M059J (cell line): ENCODE measurements at regions not wholly inside any gene's neighbourhood (a gene's known extent, or its start where the extent isn't known, plus 50 kb on each side); places are given as distances from the start of the nearest gene placed in this dataset.

Experiments used
- DNase-seq: peaks from one replicate; pipeline ENCODE4 v3.0.0-alpha.2; 2012; ENCODE audit warnings: low read depth

DNA sequence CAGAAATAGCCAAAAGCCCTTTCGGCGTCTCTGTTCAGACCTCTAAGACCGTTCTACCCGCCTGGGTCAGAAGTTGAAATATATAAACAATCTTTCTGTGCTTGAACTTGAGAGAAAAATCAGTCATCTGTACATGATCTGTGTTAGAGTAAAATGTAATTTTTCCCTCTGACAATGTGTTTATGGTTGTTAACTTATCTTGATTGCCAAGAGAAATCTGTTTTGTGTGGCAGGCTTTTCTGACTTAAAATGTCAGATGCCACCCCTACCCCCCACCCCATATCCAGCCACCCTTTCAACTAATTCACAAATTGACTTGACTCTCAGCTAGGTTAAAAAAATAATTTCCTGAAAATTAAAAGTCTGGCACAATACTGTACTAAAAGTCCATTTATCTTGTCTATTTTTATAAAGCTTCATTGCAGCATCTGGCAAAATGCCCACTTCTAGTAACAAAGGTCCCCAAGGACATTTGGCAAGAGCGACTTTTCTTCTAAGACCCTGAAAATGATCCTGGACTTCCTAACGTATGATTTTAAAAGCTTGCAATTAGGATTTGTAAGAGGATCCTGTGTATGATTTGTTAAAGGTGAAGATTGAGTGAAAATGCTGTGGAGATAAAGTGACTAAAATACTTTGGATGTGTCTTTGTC is 304.2 kb downstream of the EPHA4 start:
- DNase-seq = no peak

DNA sequence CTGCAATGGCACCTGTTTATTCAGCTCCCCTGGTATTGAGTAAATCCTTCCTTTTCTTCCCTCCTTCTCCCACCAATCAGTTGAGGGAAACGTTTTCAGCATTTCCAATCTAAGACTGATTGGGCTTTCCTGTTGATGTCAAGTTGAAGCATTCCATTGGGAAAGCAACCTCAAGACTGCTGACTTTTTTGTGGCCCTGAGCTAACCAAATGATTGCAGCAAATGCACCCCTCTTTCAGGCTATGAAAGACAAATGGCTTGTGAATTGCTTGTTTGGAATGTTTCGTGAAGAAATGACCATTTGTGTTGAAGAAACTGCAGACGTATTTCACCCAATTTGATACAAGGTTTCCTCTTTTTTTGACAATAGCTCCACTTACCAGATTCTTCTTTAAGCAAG is 303.5 kb downstream of the EPHA4 start:
- DNase-seq = no peak

DNA sequence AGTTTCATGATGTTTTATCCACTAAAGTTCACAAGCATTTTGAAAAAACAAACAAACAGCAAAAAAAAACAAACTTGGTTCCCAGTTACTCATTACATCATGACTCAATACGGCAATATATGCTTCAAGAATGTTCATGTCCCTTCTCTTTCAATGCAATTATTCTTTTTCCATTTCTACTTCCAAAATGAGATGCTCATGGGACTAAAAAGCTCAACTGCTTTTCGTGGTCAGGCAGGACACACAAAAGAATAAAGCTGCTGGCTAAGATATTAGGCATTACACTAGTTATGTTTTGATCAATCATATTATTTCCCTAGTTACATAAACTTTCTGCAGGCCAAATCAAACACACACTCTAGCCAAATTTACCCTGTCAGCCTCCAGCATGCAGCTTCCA is 301.3 kb downstream of the EPHA4 start:
- no peak for DNase-seq

DNA sequence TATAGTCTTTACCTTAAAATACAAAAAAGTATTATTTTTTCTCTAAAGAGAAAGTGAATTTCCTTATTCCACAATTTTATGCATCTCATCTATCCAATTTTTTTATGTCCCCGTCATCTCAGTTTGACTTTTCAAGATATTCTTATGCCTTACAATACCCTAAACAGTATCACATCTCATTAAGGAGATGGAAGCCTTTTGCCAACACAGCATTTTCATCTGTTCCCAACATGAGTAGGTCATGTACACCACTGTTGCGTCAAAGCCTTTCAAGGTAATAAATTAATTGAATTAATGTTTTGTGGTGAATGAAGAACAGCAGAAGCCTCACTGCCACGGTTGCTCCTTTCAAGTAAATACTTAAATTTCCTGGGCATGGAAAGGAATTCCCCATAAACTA is 299.4 kb downstream of the EPHA4 start:
- no peak for DNase-seq

DNA sequence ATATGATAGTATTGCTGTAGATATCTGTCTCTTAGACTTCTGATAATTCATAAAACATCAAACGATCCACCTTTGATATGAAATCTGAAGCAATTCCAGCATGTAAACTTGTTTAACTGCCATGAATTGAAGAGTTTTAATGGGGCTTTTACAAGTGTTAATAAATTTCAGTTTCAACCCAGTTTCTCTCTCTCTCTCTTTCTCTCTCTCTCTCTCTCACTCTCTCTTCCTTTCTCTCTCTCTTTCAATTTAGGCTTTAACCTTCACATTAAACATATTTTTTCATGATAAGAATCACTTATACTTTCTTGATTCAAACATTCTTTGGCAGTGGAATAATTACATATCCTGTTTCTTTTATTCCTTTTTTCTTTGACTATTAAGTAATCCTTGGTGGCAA is 296.1 kb downstream of the EPHA4 start:
- no peak for DNase-seq

DNA sequence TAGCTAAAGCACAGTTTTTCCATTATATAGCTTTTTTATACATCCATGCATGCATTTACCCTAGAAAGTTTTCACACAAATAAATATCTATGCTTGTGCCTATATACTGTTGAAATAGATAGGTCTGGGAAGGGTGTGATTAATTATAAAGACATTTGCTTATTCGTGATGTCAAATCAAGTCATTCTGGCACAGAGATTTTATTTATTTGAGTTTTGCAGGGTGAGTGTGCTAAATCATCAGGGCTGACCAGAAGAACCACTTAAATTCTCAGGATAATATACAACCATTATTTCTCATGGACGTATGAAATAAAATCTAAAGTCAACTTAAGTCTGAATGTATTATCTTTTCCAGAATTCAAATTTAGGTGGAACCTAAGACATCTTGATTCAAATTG is 295.5 kb downstream of the EPHA4 start:
- no peak for DNase-seq

DNA sequence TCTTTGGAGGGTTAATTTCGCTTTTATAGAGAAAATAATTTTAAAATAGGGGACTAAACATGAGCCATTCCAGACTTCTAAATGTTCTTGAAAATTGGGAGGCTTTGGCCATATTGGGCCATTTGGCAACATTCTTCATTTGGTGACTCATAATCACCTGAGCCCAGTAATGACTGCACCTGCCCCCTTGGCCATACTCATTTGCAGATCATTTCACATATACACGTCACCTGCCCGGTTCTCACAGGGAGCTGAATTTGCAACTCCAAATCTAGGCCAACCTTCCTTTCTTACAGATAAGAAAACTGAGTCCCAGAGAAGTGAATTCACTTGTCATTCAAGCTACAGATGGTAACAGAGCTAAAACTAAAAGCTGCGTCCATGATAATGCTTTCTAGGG is 289.7 kb downstream of the EPHA4 start:
- no peak for DNase-seq

DNA sequence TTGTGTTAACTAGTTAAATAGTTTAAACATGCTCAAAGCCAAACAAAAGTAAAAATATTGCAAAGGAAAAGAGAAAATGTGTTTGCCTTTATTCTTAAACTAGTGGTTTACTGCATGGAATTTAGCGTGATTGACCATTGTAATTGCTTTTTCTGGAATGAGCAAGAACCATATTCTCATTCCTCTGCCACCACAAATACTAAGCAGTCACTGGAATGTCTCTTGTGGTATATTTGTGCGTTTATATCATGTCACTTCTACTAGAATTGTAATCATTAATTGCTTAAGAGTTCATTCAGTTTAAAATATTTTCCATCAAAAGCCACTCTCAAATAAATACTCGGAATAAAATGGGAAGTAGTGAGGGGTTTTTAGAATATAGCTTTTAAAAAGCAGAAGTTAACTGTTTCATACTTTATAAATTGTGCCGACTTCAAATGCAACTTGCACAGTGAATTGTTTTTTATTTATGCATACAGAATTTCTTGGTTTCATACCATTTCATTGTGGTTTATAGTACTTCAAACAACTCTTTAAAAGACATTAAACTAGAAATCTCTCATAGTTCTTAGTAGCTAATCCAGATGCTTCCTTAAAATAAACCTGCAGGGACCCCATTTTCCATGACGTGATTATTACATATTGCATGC is 288.1 kb downstream of the EPHA4 start:
- peak; percentile 77 for DNase-seq

DNA sequence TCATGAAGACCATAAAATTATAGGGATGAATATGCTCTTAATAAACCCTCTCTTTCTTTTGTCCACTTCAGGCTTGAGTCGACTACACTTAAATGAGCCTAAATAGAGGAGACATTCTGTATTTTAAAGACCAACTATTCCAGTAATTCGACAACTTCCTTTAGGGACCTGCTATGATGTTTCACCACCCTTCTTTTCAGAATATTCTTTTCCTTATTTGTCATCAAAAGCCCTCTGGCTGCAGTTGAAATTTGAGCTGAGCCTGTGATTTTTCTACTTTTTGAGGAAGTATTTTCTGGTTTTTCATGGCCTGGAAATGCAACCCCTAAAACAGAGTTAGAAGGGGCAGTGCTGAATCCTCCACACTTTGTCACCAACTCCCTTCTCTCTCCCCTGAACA is 287.0 kb downstream of the EPHA4 start:
- DNase-seq = peak; percentile 27

DNA sequence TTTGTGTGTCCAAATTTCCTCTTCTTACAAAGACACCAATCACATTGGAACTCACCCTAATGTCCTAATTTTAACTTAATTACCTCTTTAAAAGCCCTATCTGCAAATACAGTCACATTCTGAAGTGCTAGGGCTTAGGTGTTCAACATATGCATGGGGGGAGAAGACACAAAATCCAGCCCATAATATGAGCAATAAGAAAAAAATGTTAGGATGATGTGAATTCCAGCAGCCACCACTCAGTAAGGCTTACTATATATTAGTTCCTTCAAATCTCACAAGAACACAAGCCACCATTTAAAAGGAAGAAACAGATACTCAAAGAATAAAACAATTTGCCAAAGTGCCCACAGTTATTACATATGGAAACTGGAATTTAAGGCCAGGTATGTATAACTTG is 285.7 kb downstream of the EPHA4 start:
- no peak for DNase-seq

DNA sequence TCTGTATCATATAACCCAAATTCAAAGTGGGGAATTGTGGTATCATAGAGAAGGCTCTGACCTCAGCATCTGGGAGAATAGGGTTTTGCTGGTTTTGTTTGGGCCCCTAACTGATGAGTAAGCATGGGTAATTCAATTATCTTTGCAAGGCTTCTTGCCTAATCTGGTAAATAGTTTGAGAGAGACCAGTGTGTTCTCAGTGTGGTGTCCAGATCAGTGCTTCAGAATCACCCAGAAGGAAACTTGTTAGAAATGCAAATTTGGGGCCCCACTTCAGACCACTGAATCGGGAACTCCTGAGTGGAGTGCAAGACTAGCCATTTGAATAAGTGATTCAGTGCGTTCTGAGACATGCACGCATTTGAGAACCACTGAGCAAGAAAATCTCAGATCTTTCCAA is 282.7 kb downstream of the EPHA4 start:
- DNase-seq = peak; percentile 40

DNA sequence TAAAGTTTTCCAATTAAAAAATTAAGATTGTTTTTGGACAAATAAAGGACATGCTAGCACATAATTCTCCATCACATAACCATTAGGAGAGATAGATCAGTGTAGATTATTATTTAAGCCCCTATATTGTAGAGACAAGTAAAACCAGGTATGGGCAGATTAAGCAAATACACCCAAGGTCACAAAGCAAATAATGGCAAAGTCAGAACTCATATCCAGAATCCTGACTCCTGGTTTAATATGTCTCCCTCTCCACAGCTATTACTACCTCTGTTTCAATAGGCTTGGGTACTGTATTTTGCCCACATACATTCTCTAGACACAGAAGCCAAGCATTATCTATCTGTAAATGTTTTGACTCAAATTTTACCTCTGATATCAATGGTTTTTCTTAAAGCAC is 282.3 kb downstream of the EPHA4 start:
- DNase-seq = no peak

DNA sequence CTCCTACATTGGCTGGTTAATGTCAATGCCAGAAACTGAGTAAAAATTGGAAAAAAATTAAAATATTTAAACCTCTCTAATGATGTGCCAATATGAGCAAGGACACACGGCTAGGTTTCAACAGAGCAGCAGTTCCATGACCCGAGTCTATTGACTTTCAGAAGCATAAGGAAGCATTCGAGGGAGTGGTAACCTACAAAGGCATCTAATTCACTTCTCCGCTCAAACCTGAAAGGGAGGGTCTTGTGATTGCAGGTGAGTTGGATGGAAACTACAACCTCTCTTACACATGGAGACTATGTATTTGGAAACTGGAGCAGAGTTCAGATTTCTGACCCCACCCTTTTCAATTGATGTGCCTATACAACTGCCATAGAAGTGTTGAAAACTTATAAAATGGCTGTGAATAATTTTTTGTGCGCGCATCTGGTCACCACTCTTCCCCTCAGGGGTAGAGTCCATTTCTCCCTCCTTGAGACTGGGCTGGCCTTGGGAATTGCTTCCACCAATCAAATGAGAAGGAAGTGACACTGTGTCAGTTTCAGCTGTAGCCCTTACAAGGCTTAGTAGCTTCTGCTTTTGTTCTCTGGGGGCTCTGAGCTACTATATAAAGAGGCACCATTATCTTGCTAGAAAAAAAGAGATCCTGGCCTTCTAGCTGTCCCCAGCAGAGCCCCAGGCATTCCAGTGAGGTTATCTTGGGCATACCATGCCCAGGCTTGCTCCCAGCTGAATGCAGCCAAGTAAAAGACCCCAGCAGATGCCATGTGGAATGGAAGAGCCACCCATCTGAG is 278.0 kb downstream of the EPHA4 start:
- no peak for DNase-seq

DNA sequence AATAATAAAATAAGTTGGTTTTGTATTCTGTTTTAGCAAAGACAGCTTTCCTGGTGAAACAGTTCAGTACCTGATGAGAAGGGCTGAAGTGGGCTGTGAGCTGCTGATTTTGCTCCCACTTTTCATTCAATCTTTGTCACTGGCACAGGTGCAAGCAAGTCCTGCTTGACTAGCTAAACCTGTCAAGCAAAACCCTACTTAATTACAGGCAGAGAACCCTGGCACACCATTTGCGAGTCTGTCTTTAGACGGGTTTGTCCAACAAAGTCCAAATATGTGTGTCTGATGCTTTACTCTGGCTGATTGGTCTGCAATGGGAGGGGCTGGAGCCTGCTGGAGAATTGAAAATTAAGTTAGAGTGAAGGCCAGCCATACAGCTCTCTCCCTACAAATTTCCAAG is 267.2 kb downstream of the EPHA4 start:
- DNase-seq = no peak

DNA sequence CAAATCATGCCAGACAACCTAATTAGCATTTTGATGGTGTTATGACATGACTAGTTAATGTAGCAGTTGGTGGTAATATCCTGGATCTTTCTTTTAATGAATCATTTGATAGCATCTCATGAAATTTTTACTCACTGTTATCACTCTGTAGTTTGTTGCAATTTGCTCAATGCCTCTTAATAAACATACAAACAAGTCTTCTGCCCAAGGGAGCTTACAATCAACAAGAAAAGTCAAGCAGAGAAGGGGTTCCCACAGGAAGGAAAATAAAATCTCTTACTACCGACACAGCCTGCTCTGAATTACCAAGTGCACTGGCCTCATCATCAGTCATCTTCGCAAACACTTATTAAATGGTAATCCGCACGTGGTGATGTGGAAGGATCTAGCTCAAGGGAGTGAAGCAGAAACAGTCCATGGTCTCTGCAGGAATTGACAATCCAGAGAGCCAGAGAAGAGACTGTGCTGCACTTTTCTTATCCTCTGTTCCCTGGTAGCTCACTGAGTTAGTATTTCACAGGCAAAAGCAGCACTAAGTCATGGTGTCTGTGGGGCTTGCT is 263.5 kb downstream of the EPHA4 start:
- no peak for DNase-seq

DNA sequence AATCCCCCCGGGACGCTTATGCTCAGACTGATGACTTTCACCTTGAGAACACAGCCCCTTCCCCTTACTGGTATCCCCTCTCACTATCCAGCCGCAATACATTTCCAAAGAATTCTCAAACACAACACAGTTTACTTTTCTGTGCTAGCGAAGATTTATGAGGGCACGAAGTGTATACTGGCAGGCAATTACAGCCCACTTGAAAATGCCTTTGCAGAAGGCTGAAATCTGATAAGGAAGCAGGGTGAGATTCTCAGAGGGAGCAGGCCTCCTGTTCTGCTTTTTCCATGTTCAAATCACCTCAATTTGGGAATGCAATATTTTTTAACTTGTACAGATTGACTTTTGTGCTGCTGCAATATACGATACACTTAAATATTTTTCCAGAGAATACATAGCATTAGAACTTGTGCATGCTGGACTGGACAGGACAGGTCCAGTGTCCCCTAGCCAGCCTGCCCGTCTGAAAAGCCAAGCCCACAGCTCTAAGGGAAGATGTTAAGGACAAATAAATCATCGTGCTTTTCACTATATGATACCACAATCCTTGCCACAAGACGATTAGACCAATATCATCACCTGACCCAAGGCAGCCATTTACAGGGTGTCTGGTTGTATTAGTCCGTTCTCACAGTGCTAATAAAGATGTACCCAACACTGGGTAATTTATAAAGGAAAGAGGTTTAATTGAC is 262.1 kb downstream of the EPHA4 start:
- no peak for DNase-seq

DNA sequence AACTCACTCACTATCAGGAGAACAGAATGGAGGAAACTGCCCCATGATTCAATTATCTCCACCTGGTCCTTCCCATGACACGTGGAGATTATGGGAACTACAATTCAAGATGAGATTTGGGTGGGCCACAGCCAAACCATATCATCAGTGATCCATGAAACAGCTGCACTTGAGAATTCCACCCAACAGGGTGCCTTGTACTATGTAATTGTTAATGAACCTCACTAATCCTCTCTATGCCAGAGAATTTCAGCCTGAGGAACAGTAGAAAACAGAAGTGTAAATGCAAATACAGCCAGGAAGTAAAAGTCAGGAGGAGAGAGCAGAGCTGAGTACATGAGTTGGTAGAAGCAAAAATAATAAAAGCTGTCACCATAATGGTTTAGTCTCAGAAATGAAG is 261.4 kb downstream of the EPHA4 start:
- no peak for DNase-seq

DNA sequence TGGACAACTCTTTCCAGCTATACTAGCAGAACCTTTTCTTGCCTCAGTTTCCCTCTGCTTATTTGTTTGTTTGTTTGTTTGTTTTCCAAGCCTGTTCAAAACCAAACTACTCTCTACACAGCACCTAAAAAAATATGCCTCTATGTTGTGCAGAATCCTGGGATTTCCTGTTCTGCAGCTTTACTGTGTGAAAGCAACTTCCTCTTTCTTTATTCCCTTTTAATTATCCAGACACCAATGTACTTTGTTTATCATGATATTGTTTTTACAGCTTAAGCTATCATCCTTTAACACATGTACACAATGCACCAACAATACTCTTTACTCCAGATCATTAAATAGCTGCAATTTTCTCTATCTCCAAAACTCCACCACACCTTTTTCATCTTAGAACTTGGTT is 259.5 kb downstream of the EPHA4 start:
- no peak for DNase-seq

DNA sequence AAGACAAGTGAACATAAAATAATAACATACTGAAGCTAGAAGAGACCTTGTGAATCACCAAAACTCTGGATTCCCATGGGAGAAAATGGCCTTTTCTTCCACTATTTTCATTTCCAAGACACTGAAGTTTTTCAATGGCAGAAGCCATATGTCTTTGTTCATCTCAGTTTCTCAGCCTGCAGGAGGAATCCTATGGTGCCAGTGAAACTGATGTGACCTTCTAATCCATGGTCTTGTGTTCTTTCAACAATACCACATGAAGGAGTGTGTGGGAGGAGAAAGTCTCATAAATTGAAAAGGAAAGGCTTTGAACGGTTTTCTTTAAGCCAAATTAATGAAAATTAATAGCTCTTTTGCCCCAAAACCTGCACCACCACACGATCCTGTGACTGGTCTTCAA is 257.3 kb downstream of the EPHA4 start:
- DNase-seq = no peak

DNA sequence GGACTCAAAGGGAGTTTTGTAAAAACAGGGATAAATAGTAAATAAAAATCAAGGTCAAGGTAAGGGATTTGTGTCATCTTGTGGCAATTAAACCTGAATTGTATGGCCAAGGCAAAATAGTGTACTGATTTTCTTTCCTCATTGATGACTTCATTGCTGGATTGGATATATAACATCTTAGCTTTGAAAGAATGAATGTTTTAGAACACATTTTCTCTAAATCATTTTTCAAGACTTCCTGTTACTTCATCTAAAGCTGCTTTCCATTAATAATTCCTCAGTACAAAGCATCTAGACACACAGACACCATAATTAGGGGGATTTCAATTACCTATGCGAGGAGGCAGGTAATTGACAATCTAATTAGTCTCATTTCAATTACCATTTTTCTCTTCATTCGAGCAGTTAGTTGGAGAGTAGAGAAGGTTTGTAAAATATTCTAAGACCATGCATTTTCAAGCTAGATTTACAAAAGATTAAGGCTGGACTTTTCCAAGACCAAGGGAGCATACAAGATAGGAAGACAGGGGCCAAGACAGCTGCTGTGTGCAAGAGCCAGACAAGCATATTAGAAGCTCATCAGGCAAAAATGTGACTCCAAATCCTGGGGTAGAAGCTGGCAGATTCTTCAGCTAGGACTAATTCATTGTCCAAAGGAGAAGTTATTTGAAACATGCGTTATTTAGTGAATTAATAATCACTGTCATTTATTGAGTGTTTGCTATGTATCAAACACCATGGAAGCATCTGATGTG is 253.6 kb downstream of the EPHA4 start:
- no peak for DNase-seq

DNA sequence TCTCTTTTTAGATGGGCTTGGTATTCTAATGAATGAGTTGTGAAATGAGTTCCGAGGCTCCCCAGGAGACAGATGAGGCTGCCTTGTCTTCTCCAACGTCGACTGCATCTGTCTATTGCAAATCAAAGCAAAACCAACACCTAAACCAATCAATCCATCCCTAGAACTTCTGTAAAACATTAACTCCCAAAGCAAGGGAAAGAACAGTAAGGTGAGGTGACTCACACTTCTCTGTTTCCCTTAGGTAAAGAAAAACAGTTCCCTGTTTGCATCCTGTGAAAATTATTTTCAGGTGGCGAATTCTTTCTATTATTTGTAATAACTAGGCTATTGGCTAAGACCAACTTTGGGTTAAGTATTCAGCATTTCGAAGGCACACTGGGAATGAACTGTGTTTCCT is 249.4 kb downstream of the EPHA4 start:
- no peak for DNase-seq

DNA sequence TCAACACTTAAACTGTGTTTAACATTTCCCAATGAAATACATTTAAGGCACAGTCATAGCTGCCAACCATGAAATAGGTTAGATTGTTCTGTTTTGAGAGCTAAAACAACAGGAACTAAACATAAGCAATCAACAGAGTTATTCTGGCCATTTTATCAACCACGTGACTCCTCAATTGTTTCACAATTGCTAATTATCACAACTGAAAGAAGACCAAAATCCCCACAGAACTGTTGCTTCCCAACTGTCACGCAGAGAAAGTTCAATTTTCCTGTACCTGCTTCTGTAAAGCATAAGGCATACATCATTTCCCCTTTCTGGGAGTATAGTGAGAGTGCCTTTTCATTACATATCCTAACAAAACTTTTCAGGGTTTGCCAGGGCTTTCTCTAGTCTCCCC is 248.6 kb downstream of the EPHA4 start:
- DNase-seq = no peak
